HG02610 (cell line): ENCODE measurements at regions not wholly inside any gene's neighbourhood (a gene's known extent, or its start where the extent isn't known, plus 50 kb on each side); places are given as distances from the start of the nearest gene placed in this dataset.
"Not testable (repeated sequence)": the region's sequence is repeated elsewhere in the genome, so short reads cannot be mapped to it uniquely, and the experiment has no call there.

ENCODE experiments used
- ATAC-seq: cut with Tn5 transposase; IDR thresholded peaks from one replicate; pipeline ENCODE4 v1.9.1; 2021; ENCODE audit warnings: mild to moderate bottlenecking, moderate library complexity; ENCODE audit not compliant: unreplicated experiment

GRCh38 chr6:14765721-14766390 lies 480.0 kb upstream of the JARID2 start:
- no peak for ATAC-seq

DNA sequence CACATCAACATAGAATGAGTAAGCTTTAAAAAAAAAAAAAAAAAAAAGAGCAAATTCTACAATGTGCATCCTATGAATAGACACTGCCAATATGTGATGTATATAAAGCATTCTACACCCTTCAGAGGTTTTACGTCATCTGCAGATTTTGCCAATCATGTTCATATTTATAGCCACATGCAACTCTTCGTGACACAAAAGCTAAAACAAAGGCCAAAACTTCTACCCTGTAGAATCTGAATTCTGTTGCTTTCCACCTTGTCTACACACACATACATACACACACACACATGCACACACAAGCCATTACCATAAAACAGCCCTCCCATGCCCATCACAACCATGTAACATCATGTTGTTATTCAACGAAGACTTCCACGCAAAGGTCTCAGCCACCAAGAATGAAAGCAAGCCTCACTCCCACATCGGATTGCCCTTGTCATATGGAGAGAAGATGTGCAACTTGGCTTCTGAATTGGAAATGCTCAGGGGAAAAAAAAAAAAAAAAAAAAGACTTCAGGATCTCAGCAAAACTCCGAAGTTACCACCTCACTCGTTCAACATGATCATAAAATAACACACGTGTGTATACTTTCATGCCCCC lies 479.4 kb upstream of the JARID2 start:
- no peak for ATAC-seq

- ATAC-seq = no peak
These were observed 478.6 kb upstream of the JARID2 start for GRCh38 chr6:14767226-14767625.

GRCh38 chr6:14770040-14770439 lies 475.8 kb upstream of the JARID2 start:
- no peak for ATAC-seq

DNA sequence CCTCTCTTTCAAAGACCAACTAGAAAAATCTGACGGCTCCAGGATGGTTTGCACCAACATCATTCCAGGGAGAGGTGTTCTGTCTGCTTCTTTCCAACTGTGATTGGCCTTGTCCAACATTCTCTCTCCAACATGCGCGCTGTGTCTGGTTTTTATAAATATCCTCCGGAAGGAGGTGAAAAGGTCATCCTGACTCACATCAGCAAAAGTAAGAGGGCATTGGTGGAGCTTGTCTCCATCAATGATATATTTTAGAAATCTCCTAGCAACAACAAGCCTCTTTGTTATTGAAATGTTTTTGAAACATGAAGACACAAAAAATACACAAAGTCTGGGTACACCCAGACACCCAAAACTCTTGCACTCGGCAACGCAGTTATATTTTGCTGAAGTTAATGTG lies 475.3 kb upstream of the JARID2 start:
- no peak for ATAC-seq

DNA sequence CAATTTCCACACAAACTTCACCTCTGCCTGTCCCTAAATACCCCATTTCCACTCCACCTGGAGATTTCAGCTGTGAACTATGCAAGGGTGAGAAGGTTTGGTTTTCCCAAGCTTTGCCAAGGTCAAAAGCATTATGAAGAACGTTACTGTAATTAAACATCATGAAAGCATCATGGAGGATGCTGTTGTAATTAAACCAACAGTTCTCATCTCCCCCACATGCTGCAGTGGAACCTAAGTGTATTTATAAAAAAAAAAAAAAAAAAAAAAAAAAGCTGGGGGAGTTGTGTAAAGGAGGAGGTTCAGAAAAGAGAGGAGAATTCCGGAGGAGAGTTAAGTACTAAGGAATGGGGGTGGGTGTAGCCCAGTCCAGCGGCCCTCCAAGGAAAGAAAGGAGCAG lies 474.9 kb upstream of the JARID2 start:
- ATAC-seq = no peak

- ATAC-seq = no peak
These were observed 473.7 kb upstream of the JARID2 start for GRCh38 chr6:14772188-14772587.

- ATAC-seq = no peak
These were observed 470.3 kb upstream of the JARID2 start for GRCh38 chr6:14775528-14775927.

GRCh38 chr6:14776307-14776706 lies 469.6 kb upstream of the JARID2 start:
- ATAC-seq = no peak

GRCh38 chr6:14781772-14782525 lies 463.9 kb upstream of the JARID2 start:
- ATAC-seq = no peak

DNA sequence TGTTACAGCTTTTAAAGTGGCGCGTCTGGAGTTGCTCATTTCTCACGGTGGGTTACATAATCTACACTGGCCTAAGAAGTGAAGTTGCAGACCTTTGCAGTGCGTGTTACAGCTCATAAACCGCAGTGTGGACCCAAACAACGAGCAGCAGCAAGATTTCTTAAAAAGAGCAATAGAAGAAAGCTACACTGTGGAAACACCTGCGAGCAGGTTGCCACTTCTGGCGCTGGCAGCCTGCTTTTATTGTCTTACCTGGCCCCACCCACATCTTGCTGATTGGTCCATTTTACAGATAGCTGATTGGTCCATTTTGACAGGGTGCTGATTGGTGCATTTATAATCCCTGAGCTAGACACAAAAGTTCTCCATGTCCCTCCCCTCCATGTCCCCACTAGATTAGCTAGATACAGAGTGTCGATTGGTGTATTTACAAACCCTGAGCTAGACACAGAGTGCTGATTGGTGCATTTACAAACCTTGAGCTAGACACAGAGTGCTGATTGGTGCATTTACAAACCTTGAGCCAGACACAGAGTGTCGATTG lies 462.9 kb upstream of the JARID2 start:
- not testable (repeated sequence) for ATAC-seq

DNA sequence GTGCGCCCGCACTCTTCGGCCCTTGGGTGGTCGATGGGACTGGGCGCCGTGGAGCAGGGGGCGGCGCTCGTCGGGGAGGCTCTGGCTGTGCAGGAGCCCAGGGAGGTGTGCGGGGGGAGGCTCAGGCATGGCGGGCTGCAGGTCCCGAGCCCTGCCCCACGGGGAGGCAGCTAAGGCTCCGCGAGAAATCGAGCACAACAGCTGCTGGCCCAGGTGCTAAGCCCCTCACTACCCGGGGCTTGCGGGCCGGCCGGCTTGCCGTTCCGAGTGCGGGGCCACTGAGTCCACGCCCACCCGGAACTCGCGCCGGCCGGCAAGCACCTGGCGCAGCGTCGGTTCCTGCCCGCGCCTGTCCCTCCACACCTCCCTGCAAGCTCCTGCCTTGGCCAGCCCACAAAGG lies 462.3 kb upstream of the JARID2 start:
- ATAC-seq = no peak

DNA sequence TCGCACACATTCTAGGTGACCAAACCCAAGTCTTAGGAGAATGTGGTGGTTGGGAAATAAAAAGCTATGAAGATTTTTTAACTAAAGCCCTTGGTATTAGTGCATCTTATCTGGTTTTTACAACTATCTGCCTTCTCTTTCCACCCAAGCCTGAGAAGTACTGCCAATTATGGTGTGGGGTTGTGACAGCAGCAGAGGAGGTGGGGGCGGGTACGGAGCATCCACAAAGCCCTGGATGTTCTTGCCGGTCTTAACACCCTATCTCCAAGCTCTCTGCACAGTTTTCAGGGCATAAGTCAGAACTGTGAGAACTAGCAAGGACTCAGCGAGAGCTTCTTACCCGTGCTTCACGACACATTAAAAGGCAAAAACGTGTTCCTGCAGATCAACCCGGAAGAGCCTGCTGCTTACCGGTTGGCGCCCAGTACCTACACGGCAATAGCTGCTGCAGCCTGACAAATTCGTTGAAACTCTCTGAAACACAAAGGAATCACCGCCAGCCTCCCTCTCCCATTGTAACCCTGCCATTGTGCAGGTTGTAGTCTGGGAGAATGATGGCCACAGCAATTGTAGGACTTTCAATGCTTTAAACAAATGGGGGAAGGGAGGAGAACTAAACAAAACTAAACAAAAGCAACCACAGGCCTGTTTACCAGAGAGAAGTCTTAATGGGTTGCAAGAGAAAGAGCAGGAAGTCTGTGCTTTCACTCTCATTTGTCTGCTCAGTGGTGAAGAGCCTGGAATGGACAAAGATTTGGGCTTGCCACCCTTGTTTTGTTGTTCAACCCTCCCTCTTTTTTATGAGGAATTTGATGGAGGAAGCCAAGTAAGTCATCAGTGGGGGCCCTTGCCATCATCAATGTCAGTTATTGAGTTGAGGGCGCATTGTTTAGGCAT lies 461.0 kb upstream of the JARID2 start:
- no peak for ATAC-seq

DNA sequence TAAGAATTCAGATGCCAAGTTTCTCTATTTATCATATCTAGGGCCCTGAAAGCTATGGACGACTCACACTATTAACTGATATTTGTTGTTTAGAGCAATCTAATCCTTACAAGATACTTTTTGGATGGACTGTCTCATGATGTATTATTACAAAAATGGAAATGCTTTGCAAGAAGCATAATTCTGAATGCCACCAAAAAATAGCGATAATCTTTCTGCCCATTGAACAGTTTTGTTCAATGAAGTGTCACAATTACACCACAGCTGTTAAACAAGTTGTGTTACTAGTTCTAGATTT lies 460.4 kb upstream of the JARID2 start:
- no peak for ATAC-seq

- no peak for ATAC-seq
These were observed 459.9 kb upstream of the JARID2 start for GRCh38 chr6:14786008-14786407.

GRCh38 chr6:14786455-14786854 lies 459.4 kb upstream of the JARID2 start:
- ATAC-seq = no peak

DNA sequence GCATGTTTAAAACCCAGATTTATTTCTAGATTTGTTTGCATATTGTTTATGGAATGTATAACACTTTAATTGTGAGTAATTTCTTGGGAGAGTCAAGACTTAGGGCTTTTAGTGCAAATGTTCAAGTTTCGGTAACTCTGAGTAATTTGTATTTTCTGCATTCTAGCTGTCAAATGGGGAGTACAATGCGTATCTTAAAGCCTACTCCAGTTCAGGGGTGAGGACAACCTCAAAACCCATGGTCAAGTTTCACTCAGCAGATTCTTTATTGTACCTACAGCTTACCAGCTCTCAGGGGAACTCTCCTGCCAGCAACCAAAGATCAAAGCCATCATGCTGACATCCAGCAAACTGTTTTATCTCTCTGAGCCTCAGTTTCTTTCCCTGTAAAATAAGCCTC lies 458.6 kb upstream of the JARID2 start:
- ATAC-seq = no peak

DNA sequence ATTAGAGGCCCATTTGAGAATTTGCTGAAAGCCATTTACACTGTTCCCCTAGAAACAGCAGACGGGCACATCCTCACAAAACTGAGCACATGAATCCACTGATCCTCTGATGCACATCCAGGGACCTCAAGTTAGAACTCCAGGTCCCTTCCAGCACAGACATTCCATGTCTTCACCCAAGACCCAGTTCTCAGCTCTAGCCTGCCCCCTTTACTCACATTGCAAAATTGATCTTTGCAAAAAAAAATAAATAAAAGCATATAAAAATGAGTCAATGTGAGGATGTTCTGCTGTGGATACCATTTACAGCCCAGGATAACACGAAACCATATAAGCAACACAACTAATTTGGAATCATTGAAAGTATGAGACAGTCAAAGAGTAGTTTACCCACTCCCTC lies 458.2 kb upstream of the JARID2 start:
- ATAC-seq = no peak

DNA sequence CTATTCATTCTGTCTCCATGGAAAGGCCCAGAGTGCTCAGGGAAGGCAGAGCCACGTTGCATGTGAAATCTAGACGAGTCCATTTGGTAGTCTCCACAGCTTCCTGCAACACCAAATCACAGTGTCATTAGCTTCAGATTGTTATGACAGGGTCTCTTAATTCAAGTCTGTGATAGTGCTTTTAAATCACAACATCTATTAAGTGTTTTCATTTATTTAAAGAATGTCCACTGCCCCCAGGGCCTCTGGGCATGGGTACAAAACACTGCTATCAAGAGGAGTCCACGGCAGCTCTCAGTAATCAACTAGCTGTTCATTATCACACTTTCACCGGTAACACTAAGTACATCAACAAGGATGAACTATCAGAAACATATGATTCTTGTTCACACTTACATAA lies 455.9 kb upstream of the JARID2 start:
- ATAC-seq = no peak

DNA sequence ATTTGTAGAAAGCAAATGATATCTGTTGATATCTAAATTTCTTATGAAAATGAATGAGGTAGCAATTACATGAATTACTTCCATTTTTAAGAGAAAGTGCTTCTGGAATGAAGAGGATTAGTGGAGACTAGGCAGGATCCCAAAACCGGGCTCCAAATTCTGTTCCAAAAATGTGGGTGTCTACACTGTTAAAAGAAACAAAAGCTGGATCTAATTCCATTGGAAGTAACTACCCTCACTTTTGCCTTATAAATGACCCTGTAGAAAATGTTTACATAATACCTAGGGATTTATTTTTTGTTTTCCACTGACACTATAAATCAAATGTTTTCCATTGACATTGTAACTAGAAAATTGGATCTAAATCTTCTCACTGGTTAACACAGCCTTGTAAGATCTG lies 454.9 kb upstream of the JARID2 start:
- no peak for ATAC-seq

GRCh38 chr6:14791526-14791925 lies 454.3 kb upstream of the JARID2 start:
- ATAC-seq = no peak
